PC-9 (cell line): ENCODE measurements at regions not wholly inside any gene's neighbourhood (a gene's known extent, or its start where the extent isn't known, plus 50 kb on each side); places are given as distances from the start of the nearest gene placed in this dataset.
A peak's percentile ranks its signal among the peaks of the same experiment; 100 is the strongest.
"Not testable (repeated sequence)": the region's sequence is repeated elsewhere in the genome, so short reads cannot be mapped to it uniquely, and the experiment has no call there.

Experiments used
- BruUV-seq: library from RNA; stranded (reverse); fragments of 400-500 nt; replicated peaks from 2 replicates; lab custom pipeline; 2021; lab: Mats Ljungman, UMichigan
- CTCF ChIA-PET: fragments of 300-600 bp; sonication (Branson Sonifier 250); formaldehyde crosslinking; loops from one replicate; lab custom pipeline; 2022; ENCODE audit warnings: antibody characterized with exemption; lab: Charles Lee
- POLR2A ChIA-PET: fragments of 300-600 bp; sonication (Branson Sonifier 250); formaldehyde crosslinking; loops from one replicate; lab custom pipeline; 2022; ENCODE audit warnings: antibody characterized with exemption; ENCODE audit not compliant: unreplicated experiment; lab: Charles Lee
- DNase-seq, 2 experiments: peaks; one replicate each; pipeline versions ENCODE4 v3.0.0 to v3.0.0-alpha.2; 2015 to 2022; ENCODE audit warnings: mixed read lengths in 1 of 2
- H2AFZ ChIP-seq: fragments of 200-600 bp; sonication (generic); 2 replicates; pipeline ENCODE4 v1.8.1; 2017; ENCODE audit warnings: antibody characterized with exemption
- H3F3A ChIP-seq: fragments of 200-600 bp; sonication (generic); 2 replicates; pipeline ENCODE4 v1.8.1; 2017; ENCODE audit warnings: antibody characterized with exemption, mild to moderate bottlenecking, low read depth; ENCODE audit not compliant: insufficient read depth
- H3K27ac ChIP-seq: fragments of 200-600 bp; sonication (generic); 2 replicates; pipeline ENCODE4 v1.6.1; 2016; ENCODE audit warnings: mixed run types
- H3K27me3 ChIP-seq: fragments of 200-600 bp; sonication (generic); 2 replicates; pipeline ENCODE4 v1.6.1; 2016; ENCODE audit warnings: low read depth, mixed run types; ENCODE audit not compliant: insufficient read depth
- H3K36me3 ChIP-seq: fragments of 200-600 bp; sonication (generic); 2 replicates; pipeline ENCODE4 v1.6.1; 2016; ENCODE audit warnings: low read depth, mixed run types
- H3K4me1 ChIP-seq: fragments of 200-600 bp; sonication (generic); replicated peaks from 2 replicates; pipeline ENCODE4 v1.6.1; 2016; ENCODE audit warnings: mixed run types; ENCODE audit not compliant: insufficient read depth
- H3K4me2 ChIP-seq: fragments of 200-600 bp; sonication (generic); 2 replicates; pipeline ENCODE4 v1.6.1; 2017; ENCODE audit warnings: mixed run types
- H3K4me3 ChIP-seq: fragments of 200-600 bp; sonication (generic); 2 replicates; pipeline ENCODE4 v1.6.1; 2016; ENCODE audit warnings: mixed run types
- H3K79me2 ChIP-seq: fragments of 200-600 bp; sonication (generic); 2 replicates; pipeline ENCODE4 v1.6.1; 2017; ENCODE audit warnings: low read depth, mixed run types
- H3K9me2 ChIP-seq: fragments of 200-600 bp; sonication (generic); 2 replicates; pipeline ENCODE4 v1.8.1; 2017; ENCODE audit warnings: mild to moderate bottlenecking; ENCODE audit not compliant: insufficient read depth
- H3K9me3 ChIP-seq: fragments of 200-600 bp; sonication (generic); 2 replicates; pipeline ENCODE4 v1.8.1; 2016; ENCODE audit warnings: low read depth; ENCODE audit not compliant: insufficient read depth
- H4K20me1 ChIP-seq: fragments of 200-600 bp; sonication (generic); 2 replicates; pipeline ENCODE4 v1.8.1; 2017; ENCODE audit not compliant: insufficient read depth
- EZH2 ChIP-seq: fragments of 200-600 bp; sonication (generic); IDR thresholded peaks from 2 replicates; pipeline ENCODE4 v1.8.0; 2017; ENCODE audit warnings: antibody characterized with exemption, low read depth
- intact Hi-C: fragments of 100-400 bp; cut with micrococcal nuclease; formaldehyde crosslinking; loops from one replicate; pipeline ENCODE4 v1.10.0; 2022; ENCODE audit not compliant: unreplicated experiment
- TF ChIP-seq, protein P1 (sequence below): fragments of 200-600 bp; sonication (generic); conservative IDR thresholded peaks from 2 replicates; pipeline ENCODE4 v1.6.1; 2017; ENCODE audit warnings: mixed run types, antibody characterized with exemption, mild to moderate bottlenecking, moderate library complexity

DNA sequence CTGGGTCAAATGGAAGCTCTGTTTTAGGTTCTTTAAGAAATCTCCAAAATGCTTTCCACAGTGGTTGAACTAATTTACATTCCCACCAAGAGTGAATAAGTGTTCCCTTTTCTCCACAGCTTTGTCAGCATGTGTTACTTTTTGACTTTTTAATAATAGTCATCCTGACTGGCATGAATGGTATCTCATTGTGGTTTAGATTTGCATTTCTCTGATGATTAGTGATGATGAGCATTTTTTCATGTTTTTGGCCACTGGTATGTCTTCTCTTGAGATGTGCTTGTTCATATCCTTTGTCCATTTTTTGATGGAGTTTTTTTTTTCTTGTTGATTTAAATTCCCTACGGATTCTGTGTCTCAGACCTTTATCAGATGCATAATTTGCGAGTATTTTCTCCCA lies 745.0 kb upstream of the BCHE start:
- ChIA-PET POLR2A (no interaction called here), CTCF (no interaction called here)
- intact Hi-C loops = no loop called here
- no TSS peak for BruUV-seq
- TF ChIP-seq, protein P1, sequence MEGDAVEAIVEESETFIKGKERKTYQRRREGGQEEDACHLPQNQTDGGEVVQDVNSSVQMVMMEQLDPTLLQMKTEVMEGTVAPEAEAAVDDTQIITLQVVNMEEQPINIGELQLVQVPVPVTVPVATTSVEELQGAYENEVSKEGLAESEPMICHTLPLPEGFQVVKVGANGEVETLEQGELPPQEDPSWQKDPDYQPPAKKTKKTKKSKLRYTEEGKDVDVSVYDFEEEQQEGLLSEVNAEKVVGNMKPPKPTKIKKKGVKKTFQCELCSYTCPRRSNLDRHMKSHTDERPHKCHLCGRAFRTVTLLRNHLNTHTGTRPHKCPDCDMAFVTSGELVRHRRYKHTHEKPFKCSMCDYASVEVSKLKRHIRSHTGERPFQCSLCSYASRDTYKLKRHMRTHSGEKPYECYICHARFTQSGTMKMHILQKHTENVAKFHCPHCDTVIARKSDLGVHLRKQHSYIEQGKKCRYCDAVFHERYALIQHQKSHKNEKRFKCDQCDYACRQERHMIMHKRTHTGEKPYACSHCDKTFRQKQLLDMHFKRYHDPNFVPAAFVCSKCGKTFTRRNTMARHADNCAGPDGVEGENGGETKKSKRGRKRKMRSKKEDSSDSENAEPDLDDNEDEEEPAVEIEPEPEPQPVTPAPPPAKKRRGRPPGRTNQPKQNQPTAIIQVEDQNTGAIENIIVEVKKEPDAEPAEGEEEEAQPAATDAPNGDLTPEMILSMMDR = no peak
- TF ChIP-seq EZH2 = no peak
- no peak overlapping the region for H3K4me2 ChIP-seq
- no peak for DNase-seq
- peak overlapping the region; percentile 52; the same call in 1 of the 2 replicates for H2AFZ ChIP-seq
- no peaks in the 10 kb centered on the region for H3K79me2 ChIP-seq
- no peaks in the 10 kb centered on the region for H3K27me3 ChIP-seq
- no peaks in the 10 kb centered on the region for H3K36me3 ChIP-seq
- no peak overlapping the region for H3K27ac ChIP-seq
- no peaks in the 10 kb centered on the region for H3K4me1 ChIP-seq
- H3F3A ChIP-seq = no peaks in the 10 kb centered on the region
- H3K4me3 ChIP-seq = no peak overlapping the region
- no peaks in the 10 kb centered on the region for H4K20me1 ChIP-seq
- no peaks in the 10 kb centered on the region for H3K9me2 ChIP-seq
- no peaks in the 10 kb centered on the region for H3K9me3 ChIP-seq

DNA sequence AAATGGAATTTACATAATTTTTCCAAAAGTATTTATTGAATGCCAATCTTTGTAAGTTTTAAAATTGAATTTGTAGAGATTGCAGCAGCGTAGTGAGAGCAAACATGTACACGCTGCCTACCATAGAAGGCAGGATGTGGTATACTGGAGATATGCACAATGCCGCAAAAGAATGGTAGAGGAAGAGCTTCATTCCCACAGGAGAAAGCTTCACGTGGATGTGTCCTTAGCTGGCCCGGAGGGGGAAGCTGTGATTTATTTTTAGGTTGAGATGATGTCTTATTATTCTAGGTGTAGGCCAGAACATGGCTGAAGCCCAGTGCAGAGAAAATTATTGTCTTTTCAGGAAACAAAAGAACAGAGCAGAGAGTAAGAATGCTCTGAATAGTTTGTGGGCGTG lies 743.3 kb upstream of the BCHE start:
- Histone ChIP-seq H3K4me3 (no peak overlapping the region), H3K27ac (no peak overlapping the region), H4K20me1 (no peaks in the 10 kb centered on the region), H3K4me2 (no peak overlapping the region), H3K79me2 (no peaks in the 10 kb centered on the region), H3K4me1 (no peaks in the 10 kb centered on the region), H2AFZ (0 out of 2 replicates have a peak overlapping the region, but pooled peaks have one; percentile 30), H3K9me3 (no peaks in the 10 kb centered on the region), H3K27me3 (no peaks in the 10 kb centered on the region), H3K36me3 (no peaks in the 10 kb centered on the region), H3K9me2 (no peaks in the 10 kb centered on the region), H3F3A (no peaks in the 10 kb centered on the region)
- TF ChIP-seq EZH2 = no peak
- TF ChIP-seq, protein P1 = no peak
- intact Hi-C loops = no loop called here
- DNase-seq = no peak
- POLR2A ChIA-PET = no interaction called here
- no TSS peak for BruUV-seq
- CTCF ChIA-PET = interaction anchor here (0.6 kb wide), 1 partner anchor 726 kb away, joined by 3 read pairs; no protein-coding TSS in a partner anchor

DNA sequence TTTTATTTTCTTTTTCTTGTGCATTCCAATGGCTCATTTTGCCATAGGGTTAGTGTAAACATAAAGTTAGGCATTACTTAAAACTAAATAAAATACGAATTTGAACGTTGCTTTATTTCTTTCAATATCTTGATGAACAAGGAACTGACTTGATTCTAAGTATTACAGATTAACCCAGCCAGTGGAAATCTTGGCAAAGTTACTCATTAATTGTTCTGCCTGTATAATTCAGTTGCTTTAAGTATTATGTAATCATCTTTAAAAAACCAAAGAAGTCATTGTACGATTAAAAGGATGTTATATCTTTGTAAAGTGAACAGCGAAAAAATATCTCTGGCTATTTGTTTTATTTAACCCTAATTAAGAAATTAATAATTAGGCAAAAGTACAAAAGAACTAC lies 737.9 kb upstream of the BCHE start:
- H3K79me2 ChIP-seq = no peaks in the 10 kb centered on the region
- H3K9me2 ChIP-seq = no peaks in the 10 kb centered on the region
- no peaks in the 10 kb centered on the region for H3K36me3 ChIP-seq
- ChIA-PET POLR2A (no interaction called here), CTCF (no interaction called here)
- intact Hi-C loops = no loop called here
- H3K9me3 ChIP-seq = no peaks in the 10 kb centered on the region; the same call in 1 of the 2 replicates
- TF ChIP-seq, protein P1 = no peak
- TF ChIP-seq EZH2 = no peak
- no peaks in the 10 kb centered on the region for H3K4me1 ChIP-seq
- no TSS peak for BruUV-seq
- no peak overlapping the region for H3K4me2 ChIP-seq
- H3K27me3 ChIP-seq = no peaks in the 10 kb centered on the region
- no peak overlapping the region for H3K27ac ChIP-seq
- no peak overlapping the region for H3K4me3 ChIP-seq
- no peaks in the 10 kb centered on the region for H3F3A ChIP-seq
- no peak for DNase-seq
- H2AFZ ChIP-seq = no peak overlapping the region
- H4K20me1 ChIP-seq = no peaks in the 10 kb centered on the region

DNA sequence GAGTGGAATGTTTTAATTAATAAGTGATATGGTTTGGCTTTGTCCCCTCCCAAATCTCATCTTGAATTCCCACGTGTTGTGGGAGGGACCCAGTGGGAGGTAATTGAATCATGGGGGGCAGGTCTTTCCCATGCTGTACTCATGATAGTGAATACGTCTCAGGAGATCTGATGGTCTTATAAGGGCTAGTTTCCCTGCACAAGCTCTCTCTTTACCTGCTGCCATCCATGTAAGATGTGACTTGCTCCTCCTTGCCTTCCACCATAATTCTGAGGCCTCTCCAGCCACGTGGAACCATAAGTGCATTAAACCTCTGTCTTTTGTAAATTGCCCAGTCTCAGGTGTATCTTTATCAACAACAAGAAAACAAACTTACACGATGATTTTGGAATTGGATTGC lies 734.5 kb upstream of the BCHE start:
- intact Hi-C loops, H3K36me3 ChIP-seq, DNase-seq, H3F3A ChIP-seq, POLR2A ChIA-PET, CTCF ChIA-PET, H3K4me3 ChIP-seq, BruUV-seq, H3K4me2 ChIP-seq, H3K79me2 ChIP-seq, H3K4me1 ChIP-seq, H2AFZ ChIP-seq, H3K9me3 ChIP-seq, H4K20me1 ChIP-seq, H3K27me3 ChIP-seq, H3K27ac ChIP-seq, H3K9me2 ChIP-seq: not testable (repeated sequence)
